Ishikawa (cell line): ENCODE measurements at regions not wholly inside any gene's neighbourhood (a gene's known extent, or its start where the extent isn't known, plus 50 kb on each side); places are given as distances from the start of the nearest gene placed in this dataset.

Experiments
- CEBPB ChIP-seq: IDR thresholded peaks from 2 replicates; pipeline ENCODE4 v1.6.1; 2012
- CREB1 ChIP-seq: IDR thresholded peaks from 2 replicates; pipeline ENCODE4 v1.6.1; 2012; ENCODE audit warnings: low read depth
- EGR1 ChIP-seq: IDR thresholded peaks from 2 replicates; pipeline ENCODE4 v1.6.1; 2012
- EP300 ChIP-seq: IDR thresholded peaks from 2 replicates; pipeline ENCODE4 v1.6.1; 2012; ENCODE audit warnings: borderline replicate concordance
- FOXM1 ChIP-seq: IDR thresholded peaks from 2 replicates; pipeline ENCODE4 v1.6.1; 2012; ENCODE audit warnings: low read depth, borderline replicate concordance
- MAX ChIP-seq: IDR thresholded peaks from 2 replicates; pipeline ENCODE4 v1.6.1; 2012
- NFIC ChIP-seq: IDR thresholded peaks from 2 replicates; pipeline ENCODE4 v1.6.1; 2012
- RAD21 ChIP-seq: IDR thresholded peaks from 2 replicates; pipeline ENCODE4 v1.6.1; 2012; ENCODE audit warnings: low read depth
- REST ChIP-seq: IDR thresholded peaks from 2 replicates; pipeline ENCODE4 v1.6.1; 2012; ENCODE audit warnings: low read depth, mild to moderate bottlenecking
- TAF1 ChIP-seq: IDR thresholded peaks from 2 replicates; pipeline ENCODE4 v1.6.1; 2012; ENCODE audit warnings: low read depth, mild to moderate bottlenecking
- TCF12 ChIP-seq: IDR thresholded peaks from 2 replicates; pipeline ENCODE4 v1.6.1; 2012; ENCODE audit warnings: low read depth
- TEAD4 ChIP-seq: IDR thresholded peaks from 2 replicates; pipeline ENCODE4 v1.6.1; 2012
- USF1 ChIP-seq: IDR thresholded peaks from 2 replicates; pipeline ENCODE4 v1.6.1; 2012
- YY1 ChIP-seq: IDR thresholded peaks from 2 replicates; pipeline ENCODE4 v1.6.1; 2012; ENCODE audit warnings: low read depth
- ZBTB7A ChIP-seq: IDR thresholded peaks from 2 replicates; pipeline ENCODE4 v1.6.1; 2012; ENCODE audit warnings: low read depth

GRCh38 chr2:154978244-154978643 lies 279.7 kb downstream of the KCNJ3 start:
- no peak for TF ChIP-seq TAF1

- no peak for TF ChIP-seq EGR1
- TF ChIP-seq CREB1 = no peak
- TF ChIP-seq REST = no peak
- TF ChIP-seq CEBPB = no peak
- TF ChIP-seq USF1 = no peak
- TF ChIP-seq EP300 = no peak
- no peak for TF ChIP-seq TAF1
These were observed 275.5 kb downstream of the KCNJ3 start for GRCh38 chr2:154974041-154974440.

GRCh38 chr2:154963511-154963910 lies 265.0 kb downstream of the KCNJ3 start:
- TF ChIP-seq EGR1 (no peak), REST (peak; percentile 18; the same call in 1 of the 2 replicates), YY1 (no peak), CEBPB (peak; percentile 19; the same call in 1 of the 2 replicates), NFIC (peak; percentile 87), RAD21 (peak; percentile 16), TEAD4 (peak; percentile 91), EP300 (peak; percentile 99), CREB1 (no peak), FOXM1 (peak; percentile 98), MAX (peak; percentile 57), ZBTB7A (no peak), TAF1 (no peak), USF1 (0 out of 2 replicates have a peak, but pooled peaks have one; percentile 2), TCF12 (peak; percentile 99)

- TF ChIP-seq CEBPB (no peak), REST (no peak), CREB1 (no peak), MAX (no peak), TCF12 (no peak), YY1 (no peak), TAF1 (no peak), NFIC (no peak), TEAD4 (no peak), EGR1 (no peak), FOXM1 (no peak), EP300 (no peak), ZBTB7A (no peak), RAD21 (no peak), USF1 (no peak)
These were observed 263.2 kb downstream of the KCNJ3 start for GRCh38 chr2:154961676-154962075.
